ENCODE measurements at regions not wholly inside any gene's neighbourhood (a gene's known extent, or its start where the extent isn't known, plus 50 kb on each side); places are given as distances from the start of the nearest gene placed in this dataset.

GRCh38 chr21:39106881-39107462 is 76.3 kb downstream of the PSMG1 start:
- in situ Hi-C loops (cut with MboI; ENCODE audit: low sequenced_read_pairs) = no loop called here

GRCh38 chr21:39105836-39106235 is 77.4 kb downstream of the PSMG1 start:
- in situ Hi-C loops (cut with MboI; ENCODE audit: low sequenced_read_pairs) = no loop called here

- in situ Hi-C loops (cut with MboI; ENCODE audit: low sequenced_read_pairs) = no loop called here
These were observed 77.9 kb downstream of the PSMG1 start for GRCh38 chr21:39105341-39105765.

- in situ Hi-C loops (cut with MboI; ENCODE audit: low sequenced_read_pairs) = no loop called here
These were observed 78.3 kb downstream of the PSMG1 start for GRCh38 chr21:39104911-39105310.

- in situ Hi-C loops (cut with MboI; ENCODE audit: low sequenced_read_pairs) = no loop called here
These were observed 79.6 kb downstream of the PSMG1 start for GRCh38 chr21:39103689-39104088.

- in situ Hi-C loops (cut with MboI; ENCODE audit: low sequenced_read_pairs) = no loop called here
These were observed 83.4 kb downstream of the PSMG1 start for GRCh38 chr21:39099859-39100258.

- in situ Hi-C loops (cut with MboI; ENCODE audit: low sequenced_read_pairs) = no loop called here
These were observed 84.5 kb downstream of the PSMG1 start for GRCh38 chr21:39098696-39099200.

GRCh38 chr21:39097981-39098380 is 85.3 kb downstream of the PSMG1 start:
- in situ Hi-C loops (cut with MboI; ENCODE audit: low sequenced_read_pairs) = no loop called here

- in situ Hi-C loops (cut with MboI; ENCODE audit: low sequenced_read_pairs) = no loop called here
These were observed 85.9 kb downstream of the PSMG1 start for GRCh38 chr21:39097335-39097861.

- in situ Hi-C loops (cut with MboI; ENCODE audit: low sequenced_read_pairs) = no loop called here
These were observed 86.5 kb downstream of the PSMG1 start for GRCh38 chr21:39096754-39097153.

- in situ Hi-C loops (cut with MboI; ENCODE audit: low sequenced_read_pairs) = no loop called here
These were observed 87.6 kb downstream of the PSMG1 start for GRCh38 chr21:39095681-39096080.

- in situ Hi-C loops (cut with MboI; ENCODE audit: low sequenced_read_pairs) = no loop called here
These were observed 88.2 kb downstream of the PSMG1 start for GRCh38 chr21:39094847-39095579.

GRCh38 chr21:39094087-39094780 is 89.0 kb downstream of the PSMG1 start:
- in situ Hi-C loops (cut with MboI; ENCODE audit: low sequenced_read_pairs) = no loop called here

GRCh38 chr21:39093526-39093925 is 89.7 kb downstream of the PSMG1 start:
- in situ Hi-C loops (cut with MboI; ENCODE audit: low sequenced_read_pairs) = no loop called here

- in situ Hi-C loops (cut with MboI; ENCODE audit: low sequenced_read_pairs) = no loop called here
These were observed 94.3 kb downstream of the PSMG1 start for GRCh38 chr21:39088831-39089380.

GRCh38 chr21:39088031-39088370 is 95.2 kb downstream of the PSMG1 start:
- in situ Hi-C loops (cut with MboI; ENCODE audit: low sequenced_read_pairs) = no loop called here

GRCh38 chr21:39087238-39088030 is 95.8 kb downstream of the PSMG1 start:
- in situ Hi-C loops (cut with MboI; ENCODE audit: low sequenced_read_pairs) = no loop called here

GRCh38 chr21:39086547-39086946 is 96.7 kb downstream of the PSMG1 start:
- in situ Hi-C loops (cut with MboI; ENCODE audit: low sequenced_read_pairs) = no loop called here

- in situ Hi-C loops (cut with MboI; ENCODE audit: low sequenced_read_pairs) = no loop called here
These were observed 97.3 kb downstream of the PSMG1 start for GRCh38 chr21:39085843-39086405.

GRCh38 chr21:39084979-39085729 is 98.1 kb downstream of the PSMG1 start:
- in situ Hi-C loops (cut with MboI; ENCODE audit: low sequenced_read_pairs) = no loop called here
